ENCODE measurements at regions not wholly inside any gene's neighbourhood (a gene's known extent, or its start where the extent isn't known, plus 50 kb on each side); places are given as distances from the start of the nearest gene placed in this dataset.

DNA sequence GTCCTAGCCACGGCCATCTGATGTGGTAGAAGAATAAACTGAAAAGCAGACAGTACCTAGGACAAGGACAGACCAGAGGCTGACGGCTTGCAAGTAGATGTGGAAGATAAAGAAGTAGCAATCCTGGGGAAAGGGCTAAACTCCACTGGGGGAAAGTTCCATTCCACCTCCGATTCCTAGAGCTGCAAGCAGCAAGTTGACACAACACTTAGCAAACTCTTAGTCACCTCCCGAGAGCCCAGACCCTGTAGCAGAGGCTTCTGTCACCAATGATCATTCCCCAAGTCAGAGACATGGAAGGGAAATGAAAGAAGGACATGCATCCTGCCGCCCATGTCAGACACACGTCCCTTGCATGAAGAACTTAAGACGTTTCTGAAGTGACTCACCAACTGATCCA, 99.2 kb upstream of the RPS6KA2 start:
- TF ChIP-seq CTCF (IDR thresholded peaks at IDR 0.05), result no peak
- TF ChIP-seq POLR2A (IDR thresholded peaks at IDR 0.05), result no peak
